ENCODE measurements at regions not wholly inside any gene's neighbourhood (a gene's known extent, or its start where the extent isn't known, plus 50 kb on each side); places are given as distances from the start of the nearest gene placed in this dataset.
"Not testable (repeated sequence)": the region's sequence is repeated elsewhere in the genome, so short reads cannot be mapped to it uniquely, and the experiment has no call there.

GRCh38 chr3:83251490-83251889 lies 1490.0 kb upstream of the GBE1 start:
- no peak for DNase-seq (ENCODE audit: low read depth)

- no peak for DNase-seq (ENCODE audit: low read depth)
These were observed 1489.2 kb upstream of the GBE1 start for GRCh38 chr3:83250613-83251012.

- no peak for DNase-seq (ENCODE audit: low read depth)
These were observed 1487.0 kb upstream of the GBE1 start for GRCh38 chr3:83248454-83248853.

GRCh38 chr3:83235180-83235814 lies 1473.9 kb upstream of the GBE1 start:
- DNase-seq (ENCODE audit: low read depth): no peak

GRCh38 chr3:83233715-83234114 lies 1472.3 kb upstream of the GBE1 start:
- DNase-seq (ENCODE audit: low read depth): no peak

- no peak for DNase-seq (ENCODE audit: low read depth)
These were observed 1469.4 kb upstream of the GBE1 start for GRCh38 chr3:83230841-83231240.

GRCh38 chr3:83230376-83230775 lies 1468.9 kb upstream of the GBE1 start:
- DNase-seq (ENCODE audit: low read depth): no peak

GRCh38 chr3:83226751-83227150 lies 1465.3 kb upstream of the GBE1 start:
- no peak for DNase-seq (ENCODE audit: low read depth)

GRCh38 chr3:83224101-83224868 lies 1462.8 kb upstream of the GBE1 start:
- DNase-seq (ENCODE audit: low read depth): no peak

GRCh38 chr3:83218383-83219200 lies 1457.1 kb upstream of the GBE1 start:
- DNase-seq (ENCODE audit: low read depth): no peak

- not testable (repeated sequence) for DNase-seq (ENCODE audit: low read depth)
These were observed 1456.2 kb upstream of the GBE1 start for GRCh38 chr3:83217595-83218118.

- DNase-seq (ENCODE audit: low read depth): no peak
These were observed 1455.6 kb upstream of the GBE1 start for GRCh38 chr3:83216919-83217594.

- DNase-seq (ENCODE audit: low read depth): no peak
These were observed 1433.8 kb upstream of the GBE1 start for GRCh38 chr3:83195243-83195642.

GRCh38 chr3:83193526-83193925 lies 1432.1 kb upstream of the GBE1 start:
- DNase-seq (ENCODE audit: low read depth): no peak

GRCh38 chr3:83189634-83190033 lies 1428.2 kb upstream of the GBE1 start:
- DNase-seq (ENCODE audit: low read depth): no peak

GRCh38 chr3:83169473-83169872 lies 1408.0 kb upstream of the GBE1 start:
- no peak for DNase-seq (ENCODE audit: low read depth)

GRCh38 chr3:83150896-83151295 lies 1389.5 kb upstream of the GBE1 start:
- DNase-seq (ENCODE audit: low read depth): no peak

GRCh38 chr3:83140983-83141382 lies 1379.5 kb upstream of the GBE1 start:
- DNase-seq (ENCODE audit: low read depth): no peak

- DNase-seq (ENCODE audit: low read depth): no peak
These were observed 1369.8 kb upstream of the GBE1 start for GRCh38 chr3:83131236-83131635.

- DNase-seq (ENCODE audit: low read depth): no peak
These were observed 1361.4 kb upstream of the GBE1 start for GRCh38 chr3:83122774-83123350.

- DNase-seq (ENCODE audit: low read depth): no peak
These were observed 1331.8 kb upstream of the GBE1 start for GRCh38 chr3:83093222-83093572.

Measured in stimulated activated CD8-positive, alpha-beta memory T cell treated with anti-CD3 and anti-CD28 coated beads, Interleukin-15, amount 100 ng/mL, for 1 hour (primary cell).